Esophagus (tissue), 2 donors: ENCODE measurements at regions not wholly inside any gene's neighbourhood (a gene's known extent, or its start where the extent isn't known, plus 50 kb on each side); places are given as distances from the start of the nearest gene placed in this dataset.
"Not testable (repeated sequence)": the region's sequence is repeated elsewhere in the genome, so short reads cannot be mapped to it uniquely, and the experiment has no call there.

ENCODE experiments used
- H3K27ac ChIP-seq, 2 donors: one replicate each; pipeline ENCODE4 v1.5.1; 2013; ENCODE audit warnings: low read depth in 2 of 2, mild to moderate bottlenecking in 2 of 2, inconsistent platforms in 1 of 2, low read length in 1 of 2, moderate library complexity in 1 of 2
- H3K27me3 ChIP-seq, 2 donors: one replicate each; pipeline ENCODE4 v1.6.1; 2013; ENCODE audit warnings: low read length in 2 of 2, control low read depth in 1 of 2, mild to moderate bottlenecking in 1 of 2; ENCODE audit not compliant: insufficient read depth in 2 of 2, control insufficient read depth in 1 of 2
- H3K36me3 ChIP-seq, 2 donors: one replicate each; pipeline ENCODE4 v1.6.1; 2013; ENCODE audit warnings: low read length in 1 of 2; ENCODE audit not compliant: control insufficient read depth in 2 of 2, insufficient read depth in 2 of 2
- H3K4me1 ChIP-seq, 2 donors: one replicate each; pipeline ENCODE4 v1.6.1; 2013; ENCODE audit warnings: low read length in 1 of 2; ENCODE audit not compliant: control insufficient read depth in 2 of 2, insufficient read depth in 2 of 2
- H3K4me3 ChIP-seq, 2 donors: one replicate each; pipeline ENCODE4 v1.5.1; 2013; ENCODE audit warnings: low read length in 2 of 2, mild to moderate bottlenecking in 2 of 2, low read depth in 1 of 2, moderate library complexity in 1 of 2
- H3K9me3 ChIP-seq, 2 donors: one replicate each; pipeline ENCODE4 v1.6.1; 2013; ENCODE audit warnings: mild to moderate bottlenecking in 2 of 2, low read depth in 1 of 2, low read length in 1 of 2, moderate library complexity in 1 of 2; ENCODE audit not compliant: control insufficient read depth in 2 of 2, insufficient read depth in 1 of 2
- WGBS, 2 donors: extraction: QIAGEN DNeasy Blood & Tissue Kit; methylation state at CpG; one replicate each; pipeline ENCODE4 v1.1.7; 2013; 5-methylcytosine and 5-hydroxymethylcytosine counted together
- donor health status: healthy with polysubstance abuse.
- donor health status: Bipolar disorder and iron deficiency.

DNA sequence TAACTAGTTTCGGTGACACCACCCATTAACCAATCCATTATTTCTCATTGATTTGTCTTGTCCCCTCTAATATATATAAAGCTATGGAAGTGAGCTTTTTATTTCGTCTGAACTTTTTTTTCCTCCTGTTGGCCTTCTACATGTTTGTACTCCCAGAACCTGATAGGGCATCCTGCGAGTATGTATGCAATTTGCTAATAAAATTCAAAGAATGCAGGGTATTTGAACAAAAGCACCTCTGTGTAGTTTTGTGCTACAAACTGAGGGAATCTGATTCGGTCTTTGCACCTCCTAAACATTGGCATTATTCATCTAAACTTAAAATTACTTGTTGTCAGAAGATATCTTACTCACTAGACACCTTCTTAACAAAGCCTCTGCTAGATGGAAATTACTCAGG, 242.9 kb upstream of the TMEFF2 start:
- H3K4me3 ChIP-seq = no peak overlapping the region
- no peaks in the 10 kb centered on the region for H3K4me1 ChIP-seq
- no peaks in the 10 kb centered on the region for H3K27me3 ChIP-seq
- no peaks in the 10 kb centered on the region for H3K36me3 ChIP-seq
- no peaks in the 10 kb centered on the region for H3K9me3 ChIP-seq
- H3K27ac ChIP-seq = no peak overlapping the region
- 64 to 68% methylated on average over 4 of the region's 4 CpGs for WGBS, 2 donors

DNA sequence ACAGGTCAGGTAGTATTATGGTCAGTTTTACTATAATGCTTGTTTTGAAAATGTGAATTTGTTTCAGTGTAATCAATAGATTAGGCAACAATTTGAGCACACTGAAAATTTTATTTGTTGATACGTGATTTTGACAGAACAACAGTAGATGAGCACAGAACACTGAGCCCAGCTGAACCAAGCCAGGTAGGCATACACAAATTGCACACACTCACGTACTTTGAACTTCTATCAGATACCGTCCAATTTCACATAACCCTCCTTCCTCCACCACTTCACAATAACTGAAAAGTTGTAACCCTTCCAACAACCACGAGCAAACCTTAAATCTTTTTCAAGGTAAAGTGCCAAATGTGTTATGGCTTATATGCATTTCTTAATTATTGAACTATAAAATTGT, 229.5 kb upstream of the TMEFF2 start:
- H3K36me3 ChIP-seq = no peaks in the 10 kb centered on the region
- no peak overlapping the region for H3K27ac ChIP-seq
- no peak overlapping the region for H3K4me3 ChIP-seq
- no peaks in the 10 kb centered on the region for H3K9me3 ChIP-seq
- no peaks in the 10 kb centered on the region for H3K4me1 ChIP-seq
- no peaks in the 10 kb centered on the region for H3K27me3 ChIP-seq
- WGBS, 2 donors = 65% methylated on average over 4 of the region's 4 CpGs

DNA sequence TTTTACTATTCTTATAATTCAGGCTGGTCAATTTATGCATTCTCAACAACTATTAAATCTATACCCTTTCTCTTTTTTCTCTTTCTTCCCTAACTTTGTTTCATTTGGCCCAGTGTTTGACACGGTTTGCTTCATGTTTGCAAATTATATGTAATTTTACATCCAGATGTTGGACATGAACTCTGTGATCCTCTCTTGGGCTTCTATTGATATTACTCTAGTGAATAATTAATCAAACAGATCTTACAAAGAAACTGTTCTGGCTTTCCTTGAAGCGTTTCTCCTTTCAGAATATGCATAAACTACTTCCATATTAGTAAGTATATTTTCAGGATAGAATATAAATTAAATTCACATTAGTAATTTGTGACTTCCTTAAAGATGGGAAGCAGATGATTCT, 225.1 kb upstream of the TMEFF2 start:
- H3K4me1 ChIP-seq = no peaks in the 10 kb centered on the region
- H3K36me3 ChIP-seq = no peaks in the 10 kb centered on the region
- H3K4me3 ChIP-seq = no peak overlapping the region
- H3K9me3 ChIP-seq = peaks cover 0 to 2% of the 10 kb centered on the region in 2 donors
- H3K27me3 ChIP-seq = no peaks in the 10 kb centered on the region
- WGBS, 2 donors = 30 to 47% methylated on average over 2 of the region's 2 CpGs
- no peak overlapping the region for H3K27ac ChIP-seq

DNA sequence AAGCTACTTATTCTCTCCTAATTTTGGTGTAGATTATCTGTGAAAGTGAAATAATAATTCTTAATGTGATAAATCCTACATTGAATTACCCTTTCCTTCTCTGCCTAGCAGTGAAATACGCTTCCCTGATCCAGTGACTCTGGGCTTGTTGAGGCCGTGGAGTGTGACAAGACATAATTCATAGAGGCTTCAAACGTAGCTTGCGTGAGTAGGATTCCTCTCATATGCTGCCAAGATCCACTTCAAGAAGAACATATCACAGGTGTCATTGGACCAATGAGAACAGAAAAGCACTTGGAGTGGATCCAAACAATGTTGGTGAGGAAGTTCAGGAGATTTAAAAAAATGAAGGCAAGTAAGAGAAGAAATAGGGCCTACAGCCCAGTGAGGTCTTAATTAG, 221.3 kb upstream of the TMEFF2 start:
- H3K9me3 ChIP-seq = peaks cover 3 to 10% of the 10 kb centered on the region in 2 donors
- no peaks in the 10 kb centered on the region for H3K27me3 ChIP-seq
- H3K27ac ChIP-seq = no peak overlapping the region
- no peaks in the 10 kb centered on the region for H3K36me3 ChIP-seq
- H3K4me3 ChIP-seq = no peak overlapping the region
- WGBS, 2 donors = 28 to 42% methylated on average over 4 of the region's 4 CpGs
- H3K4me1 ChIP-seq = no peaks in the 10 kb centered on the region

DNA sequence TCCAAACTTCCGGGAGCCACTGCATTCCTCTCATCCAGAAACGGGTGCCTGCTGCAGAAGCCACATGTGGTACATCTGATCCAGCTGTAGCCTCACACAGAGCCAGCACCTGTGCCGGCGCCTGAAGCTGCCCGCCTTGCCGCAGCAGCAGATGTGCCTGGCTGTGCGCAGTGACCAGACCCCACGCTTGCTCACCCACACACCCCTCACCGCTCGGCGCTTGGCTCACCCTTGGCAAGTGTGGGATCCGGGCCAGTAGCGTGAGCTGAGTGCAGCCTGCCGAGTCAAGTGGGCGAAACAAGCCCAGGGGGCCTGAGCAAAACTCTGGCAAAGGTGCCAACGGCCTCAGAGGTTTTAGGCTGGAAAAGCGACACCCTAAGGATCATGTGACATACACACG, 220.1 kb upstream of the TMEFF2 start:
- no peak overlapping the region for H3K27ac ChIP-seq
- 80 to 89% methylated on average over 18 of the region's 18 CpGs for WGBS, 2 donors

DNA sequence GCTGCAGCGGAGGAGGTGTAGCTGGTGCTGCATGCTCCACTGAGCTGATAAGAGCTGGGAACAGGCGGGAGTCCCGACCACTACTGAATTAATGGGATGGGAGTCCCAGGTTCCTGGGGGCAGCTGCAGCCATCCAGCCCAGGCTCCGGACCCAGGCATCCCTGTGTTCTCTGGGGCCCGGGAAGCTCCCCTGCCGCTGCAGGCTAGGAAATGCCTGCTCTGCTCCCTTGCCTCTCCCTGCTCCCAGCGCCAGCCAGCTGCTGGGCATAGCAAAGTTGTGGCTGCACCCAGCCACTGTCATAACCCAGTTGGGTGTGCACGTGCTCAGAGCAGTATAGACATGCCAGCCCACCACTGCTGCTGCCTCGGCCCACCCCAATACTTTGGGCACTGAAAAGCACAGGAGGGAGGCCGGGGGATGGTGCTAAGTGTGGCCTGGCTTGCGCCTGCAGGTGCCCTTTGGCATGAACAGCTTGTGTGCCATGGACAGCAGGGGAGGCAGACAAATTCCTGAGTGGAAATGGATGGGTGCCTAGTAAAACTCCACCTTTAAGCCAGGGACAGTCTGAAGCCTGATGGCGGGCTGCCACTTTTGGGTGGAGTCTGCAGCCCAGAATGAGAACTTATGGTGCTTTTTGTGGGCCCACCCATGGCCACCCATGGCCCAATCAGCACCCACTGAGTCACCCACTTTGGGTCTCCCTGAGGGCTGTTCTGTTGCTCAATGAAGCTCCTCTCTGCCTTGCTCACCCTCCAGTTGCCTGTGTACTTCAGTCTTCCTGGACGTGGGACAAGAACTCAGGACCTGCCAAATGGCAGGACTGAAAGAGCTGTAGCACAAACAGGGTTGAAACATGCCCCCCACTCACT, 219.3 kb upstream of the TMEFF2 start:
- Histone ChIP-seq H3K4me3 (no peak overlapping the region), H3K27ac (no peak overlapping the region), H3K4me1 (no peaks in the 10 kb centered on the region), H3K27me3 (no peaks in the 10 kb centered on the region), H3K36me3 (no peaks in the 10 kb centered on the region), H3K9me3 (peaks cover 3 to 10% of the 10 kb centered on the region in 2 donors)
- WGBS, 2 donors = 88 to 90% methylated on average over 13 of the region's 13 CpGs

More for the DNA sequence above, 220.1 kb upstream of the TMEFF2 start:
- H3K4me1 ChIP-seq = no peaks in the 10 kb centered on the region
- H3K4me3 ChIP-seq = no peak overlapping the region
- peaks cover 3 to 10% of the 10 kb centered on the region in 2 donors for H3K9me3 ChIP-seq
- no peaks in the 10 kb centered on the region for H3K36me3 ChIP-seq
- H3K27me3 ChIP-seq = no peaks in the 10 kb centered on the region

DNA sequence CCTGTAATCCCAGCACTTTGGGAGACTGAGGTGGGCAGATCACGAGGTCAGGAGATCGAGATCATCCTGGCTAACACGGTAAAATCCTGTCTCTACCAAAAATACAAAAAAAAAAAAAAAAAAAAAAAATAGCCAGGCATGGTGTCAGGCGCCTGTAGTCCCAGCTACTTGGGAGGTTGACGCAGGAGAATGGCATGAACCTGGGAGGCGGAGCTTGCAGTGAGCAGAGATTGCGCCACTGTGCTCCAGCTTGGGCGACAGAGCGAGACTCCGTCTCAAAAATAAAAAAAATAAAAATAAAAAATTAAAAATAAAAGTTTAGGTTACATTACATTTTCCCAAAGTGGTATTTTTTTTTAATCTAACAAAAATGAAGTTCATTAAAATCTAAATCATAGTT, 218.1 kb upstream of the TMEFF2 start:
- H3K4me3 ChIP-seq, H3K27me3 ChIP-seq, H3K36me3 ChIP-seq, H3K9me3 ChIP-seq, H3K27ac ChIP-seq, H3K4me1 ChIP-seq: not testable (repeated sequence)
- 80 to 89% methylated on average over 9 to 10 of the region's 10 CpGs for WGBS, 2 donors

DNA sequence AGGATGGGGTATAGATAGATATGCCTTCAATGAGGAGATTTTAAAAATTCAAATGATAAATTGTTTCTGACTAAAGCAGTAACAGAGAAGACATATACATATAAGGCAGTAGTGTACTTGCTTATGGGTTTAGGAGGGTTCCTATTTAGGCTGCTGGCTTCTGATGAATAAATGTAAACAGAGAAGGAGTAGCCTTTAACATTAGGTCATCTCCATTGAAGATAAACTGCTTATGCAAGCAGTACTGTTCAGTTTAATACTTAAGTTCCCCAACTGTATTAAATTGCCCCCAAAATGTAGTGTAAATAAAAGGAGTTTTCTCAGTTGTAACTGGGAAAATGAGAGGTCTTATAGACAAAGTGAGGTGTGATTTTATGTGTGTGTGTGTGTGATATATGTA, 217.7 kb upstream of the TMEFF2 start:
- Histone ChIP-seq H3K27ac (no peak overlapping the region), H3K27me3 (no peaks in the 10 kb centered on the region), H3K4me1 (no peaks in the 10 kb centered on the region), H3K36me3 (no peaks in the 10 kb centered on the region), H3K4me3 (no peak overlapping the region), H3K9me3 (peaks cover 3 to 10% of the 10 kb centered on the region in 2 donors)

DNA sequence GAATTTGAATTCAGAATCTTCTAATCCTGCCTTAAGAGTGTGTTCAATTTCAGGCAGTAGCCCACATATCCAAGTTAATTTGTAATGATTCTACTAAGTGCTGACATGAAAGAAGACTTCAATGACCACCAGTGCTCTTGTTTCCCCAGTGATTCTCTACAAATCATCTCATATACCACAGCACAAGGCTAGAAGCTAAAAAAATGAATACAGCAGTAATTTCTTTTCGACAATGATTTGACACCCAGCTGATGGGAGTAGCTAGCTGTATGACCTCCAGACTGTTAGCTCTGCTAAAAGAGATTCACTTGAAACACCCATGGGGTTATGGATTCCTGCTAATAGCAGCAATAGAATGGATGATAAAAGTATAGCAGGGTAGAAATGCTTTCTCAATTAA, 217.0 kb upstream of the TMEFF2 start:
- Histone ChIP-seq H3K4me3 (no peak overlapping the region), H3K4me1 (no peaks in the 10 kb centered on the region), H3K27ac (no peak overlapping the region), H3K9me3 (peaks cover 3 to 10% of the 10 kb centered on the region in 2 donors), H3K27me3 (no peaks in the 10 kb centered on the region), H3K36me3 (no peaks in the 10 kb centered on the region)
- 89 to 97% methylated on average over 1 of the region's 1 CpG for WGBS, 2 donors

DNA sequence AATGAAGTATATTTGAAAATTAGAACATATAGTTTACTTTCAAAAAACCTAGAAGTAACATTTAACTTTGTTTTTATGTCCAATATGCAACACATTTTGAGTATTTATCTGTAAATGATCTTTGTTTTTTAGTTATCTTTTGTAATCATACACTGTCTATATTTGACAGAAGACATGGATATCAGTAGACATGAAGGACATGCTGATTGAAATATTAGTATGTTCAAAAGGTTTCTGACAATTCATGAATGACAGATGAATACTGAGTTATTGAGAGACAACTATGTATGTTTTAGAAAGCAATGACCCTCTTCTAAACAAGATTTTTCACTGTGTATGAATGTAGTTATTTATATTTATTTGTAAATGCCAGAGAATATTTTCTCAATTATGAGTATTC, 215.6 kb upstream of the TMEFF2 start:
- peaks cover 3 to 10% of the 10 kb centered on the region in 2 donors for H3K9me3 ChIP-seq
- H3K27ac ChIP-seq = no peak overlapping the region
- H3K4me3 ChIP-seq = no peak overlapping the region
- H3K36me3 ChIP-seq = no peaks in the 10 kb centered on the region
- H3K4me1 ChIP-seq = no peaks in the 10 kb centered on the region
- H3K27me3 ChIP-seq = no peaks in the 10 kb centered on the region
